Mucosa of descending colon (tissue), 3 donors: ENCODE measurements at regions not wholly inside any gene's neighbourhood (a gene's known extent, or its start where the extent isn't known, plus 50 kb on each side); places are given as distances from the start of the nearest gene placed in this dataset.
A peak's percentile ranks its signal among the peaks of the same experiment; 100 is the strongest.

Experiments used
- ATAC-seq: fragments of 200-7000 bp; cut with Tn5 transposase; one replicate; pipeline ENCODE4 v1.9.1; 2020; ENCODE audit warnings: mild to moderate bottlenecking, moderate library complexity
- DNase-seq, 3 donors: peaks; one replicate each; pipeline ENCODE4 v3.0.0-alpha.2; 2020
- H3K36me3 ChIP-seq: fragments of 200-600 bp; one replicate; pipeline ENCODE4 v1.8.0; 2021; ENCODE audit warnings: low read depth, mild to moderate bottlenecking
- H3K4me1 ChIP-seq: fragments of 200-600 bp; one replicate; pipeline ENCODE4 v1.8.0; 2021; ENCODE audit warnings: low read depth, mild to moderate bottlenecking
- H3K4me3 ChIP-seq: fragments of 200-600 bp; one replicate; pipeline ENCODE4 v1.8.0; 2021; ENCODE audit warnings: mild to moderate bottlenecking
- H3K9me3 ChIP-seq: fragments of 200-600 bp; one replicate; pipeline ENCODE4 v1.8.0; 2021; ENCODE audit warnings: mild to moderate bottlenecking
- CTCF ChIP-seq: fragments of 200-600 bp; IDR thresholded peaks from one replicate; pipeline ENCODE4 v1.8.0; 2022; ENCODE audit warnings: antibody characterized with exemption, mild to moderate bottlenecking
- intact Hi-C, 2 donors: fragments of 100-400 bp; cut with DNase I in 1 of 2; cut with micrococcal nuclease in 1 of 2; formaldehyde crosslinking; loops; one replicate each; pipeline versions ENCODE4 v1.11.0 to v1.11.1; 2022; cut with DNase I, micrococcal nuclease
- donor health status: DM: no; HTN: no; CAD: no; lungs with moderate emphysema.
- donor health status: DM: no; HTN: no; CAD: no.
- donor health status: DM: no; HTN: yes; CAD: no.

GRCh38 chr1:90393025-90393424 lies 324.1 kb downstream of the BARHL2 start:
- DNase-seq: no peak
- no peaks in the 10 kb centered on the region for H3K9me3 ChIP-seq
- intact Hi-C loops: no loop called here
- H3K36me3 ChIP-seq: no peaks in the 10 kb centered on the region
- no peak overlapping the region for H3K4me3 ChIP-seq
- no peak for ATAC-seq
- TF ChIP-seq CTCF: no peak
- no peaks in the 10 kb centered on the region for H3K4me1 ChIP-seq

DNA sequence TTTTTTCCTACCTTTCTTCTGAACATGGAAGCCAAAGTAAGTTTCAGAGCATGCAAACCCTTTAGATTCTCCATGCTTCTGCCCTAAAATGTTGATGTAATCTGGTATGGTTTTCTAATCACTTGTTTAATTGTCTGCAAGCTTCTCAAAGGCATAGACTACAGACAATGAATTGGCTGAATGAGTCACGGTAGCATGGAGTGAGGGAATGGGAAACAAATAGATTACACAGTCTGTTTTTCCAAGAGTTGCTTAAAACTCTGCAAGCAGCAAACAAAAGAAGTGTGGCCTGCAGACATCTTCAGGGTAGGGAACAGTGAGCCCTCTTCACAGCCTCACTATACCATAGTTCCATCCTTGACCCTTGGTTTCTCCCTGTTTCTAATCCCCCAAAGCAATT lies 326.0 kb downstream of the BARHL2 start:
- H3K9me3 ChIP-seq: no peaks in the 10 kb centered on the region
- TF ChIP-seq CTCF: no peak
- ATAC-seq (no peak), DNase-seq (no peak)
- H3K36me3 ChIP-seq: no peaks in the 10 kb centered on the region
- intact Hi-C loops: no loop called here
- H3K4me3 ChIP-seq: no peak overlapping the region
- no peaks in the 10 kb centered on the region for H3K4me1 ChIP-seq

- DNase-seq (no peak), ATAC-seq (no peak)
- intact Hi-C loops: no loop called here
- no peak overlapping the region for H3K4me3 ChIP-seq
- no peak for TF ChIP-seq CTCF
- no peaks in the 10 kb centered on the region for H3K4me1 ChIP-seq
- H3K36me3 ChIP-seq: no peaks in the 10 kb centered on the region
- H3K9me3 ChIP-seq: no peaks in the 10 kb centered on the region
Measured at GRCh38 chr1:90387805-90388204, 329.3 kb downstream of the BARHL2 start.

DNA sequence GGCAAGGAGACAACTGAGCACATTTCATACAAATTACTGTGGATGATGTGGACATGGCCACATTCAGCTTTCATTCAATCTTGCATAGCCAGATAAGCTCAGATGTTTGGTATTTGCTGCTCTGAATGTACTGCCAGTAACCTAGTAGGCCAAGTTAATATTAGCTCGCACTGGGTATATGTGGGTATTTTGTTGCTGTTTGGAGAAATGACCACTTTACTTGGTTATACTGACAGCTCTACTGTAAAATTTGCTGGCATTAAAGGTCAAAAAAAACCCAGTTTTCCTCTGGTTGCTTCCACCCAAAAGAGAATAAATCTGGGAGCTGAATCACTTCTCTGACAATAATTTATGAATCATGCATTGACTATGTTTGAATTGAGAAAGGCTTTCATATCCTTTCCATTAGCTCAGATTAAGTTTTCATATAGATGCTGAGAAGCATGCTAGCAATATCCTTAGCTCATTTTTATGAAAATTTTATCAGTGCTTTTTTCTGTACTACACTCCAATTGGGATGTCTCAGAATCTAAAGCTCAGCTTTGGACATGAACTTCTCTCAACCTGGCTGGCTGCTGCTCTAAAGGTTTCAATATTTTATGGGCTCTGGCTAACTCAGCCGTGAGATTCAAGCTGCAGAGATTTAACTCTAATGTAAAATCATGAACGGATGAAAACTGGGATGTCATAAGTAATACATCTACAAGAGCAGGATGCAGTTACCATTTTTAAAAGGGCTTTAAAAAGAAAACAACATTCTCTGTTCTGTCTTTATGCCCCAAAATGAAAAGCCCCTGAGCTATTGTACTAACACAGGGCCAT lies 330.0 kb downstream of the BARHL2 start:
- TF ChIP-seq CTCF: no peak
- H3K36me3 ChIP-seq: no peaks in the 10 kb centered on the region
- intact Hi-C loops: no loop called here
- ATAC-seq: no peak
- H3K9me3 ChIP-seq: no peaks in the 10 kb centered on the region
- H3K4me3 ChIP-seq: no peak overlapping the region
- DNase-seq: no peak
- no peaks in the 10 kb centered on the region for H3K4me1 ChIP-seq

- no peak for TF ChIP-seq CTCF
- Histone ChIP-seq H3K4me3 (no peak overlapping the region), H3K9me3 (no peaks in the 10 kb centered on the region), H3K4me1 (no peaks in the 10 kb centered on the region), H3K36me3 (no peaks in the 10 kb centered on the region)
- DNase-seq (peak in 1 of 3 donors; percentile 20), ATAC-seq (peak; percentile 75)
- intact Hi-C loops: no loop called here
Measured at GRCh38 chr1:90384193-90384592, 332.9 kb downstream of the BARHL2 start.

DNA sequence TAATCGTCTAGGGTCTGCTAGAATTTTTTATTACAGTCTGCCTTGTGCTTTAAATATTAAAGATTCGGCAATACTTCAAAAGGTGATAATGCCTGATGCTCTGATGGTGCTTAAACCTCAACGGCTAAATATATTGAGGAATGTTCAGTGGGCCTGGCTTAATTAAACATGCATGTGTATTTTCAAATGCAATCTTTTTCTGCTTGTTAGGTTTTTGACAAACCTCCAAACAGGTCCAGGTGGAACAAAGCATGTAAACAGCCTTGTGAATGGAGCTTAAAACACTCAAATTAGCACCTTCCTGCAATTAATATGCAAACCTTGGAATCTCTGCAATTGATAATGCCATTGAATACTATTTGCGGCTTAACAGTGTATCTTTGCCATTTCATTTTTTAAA lies 334.9 kb downstream of the BARHL2 start:
- intact Hi-C loops: no loop called here
- Histone ChIP-seq H3K4me3 (no peak overlapping the region), H3K36me3 (no peaks in the 10 kb centered on the region), H3K4me1 (no peaks in the 10 kb centered on the region), H3K9me3 (no peaks in the 10 kb centered on the region)
- no peak for ATAC-seq
- no peak for DNase-seq
- no peak for TF ChIP-seq CTCF
